ENCODE measurements at regions not wholly inside any gene's neighbourhood (a gene's known extent, or its start where the extent isn't known, plus 50 kb on each side); places are given as distances from the start of the nearest gene placed in this dataset.

DNA sequence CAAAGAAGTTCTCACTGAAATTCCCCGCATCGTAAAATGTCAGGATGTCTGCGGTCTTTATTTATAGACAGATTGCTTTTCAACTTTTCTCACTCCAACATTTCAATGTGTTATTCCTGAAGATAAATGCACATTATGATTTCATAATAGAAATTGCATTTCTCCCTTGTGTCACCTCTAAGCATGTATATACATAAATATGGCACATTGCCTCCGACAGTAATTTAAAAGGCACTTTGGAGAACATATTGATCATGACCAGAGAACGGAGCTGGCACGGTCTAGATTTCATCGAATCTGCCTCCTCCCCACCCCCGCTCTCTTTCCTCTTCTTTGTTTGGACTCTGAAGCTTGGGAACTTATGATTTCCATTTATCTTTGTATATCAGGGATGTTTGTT, 54.9 kb upstream of the IGSF21 start:
- DNase-seq (ENCODE audit: low read depth in 2 of 3, low spot score in 2 of 3) = no peak

DNA sequence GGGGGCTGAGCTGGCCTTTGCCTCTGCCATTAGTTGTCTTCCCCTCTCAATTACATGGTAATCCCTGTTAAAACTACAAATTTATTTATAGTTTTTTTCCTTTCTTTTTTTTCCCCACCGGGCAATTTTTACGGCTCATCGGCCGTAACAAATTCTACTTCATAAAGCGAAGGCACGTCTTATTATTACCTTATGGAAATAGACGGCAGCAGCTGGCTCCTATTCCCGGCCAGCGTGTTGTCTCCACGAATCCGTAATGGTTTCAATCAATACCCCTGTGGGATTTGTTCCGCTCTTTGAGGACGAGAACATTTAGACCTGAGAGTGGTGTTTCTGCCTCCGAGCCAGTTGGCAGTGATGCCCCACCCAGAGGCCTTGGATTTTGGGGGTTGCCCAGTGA, 52.4 kb upstream of the IGSF21 start:
- DNase-seq (ENCODE audit: low read depth in 2 of 3, low spot score in 2 of 3) = no peak

DNA sequence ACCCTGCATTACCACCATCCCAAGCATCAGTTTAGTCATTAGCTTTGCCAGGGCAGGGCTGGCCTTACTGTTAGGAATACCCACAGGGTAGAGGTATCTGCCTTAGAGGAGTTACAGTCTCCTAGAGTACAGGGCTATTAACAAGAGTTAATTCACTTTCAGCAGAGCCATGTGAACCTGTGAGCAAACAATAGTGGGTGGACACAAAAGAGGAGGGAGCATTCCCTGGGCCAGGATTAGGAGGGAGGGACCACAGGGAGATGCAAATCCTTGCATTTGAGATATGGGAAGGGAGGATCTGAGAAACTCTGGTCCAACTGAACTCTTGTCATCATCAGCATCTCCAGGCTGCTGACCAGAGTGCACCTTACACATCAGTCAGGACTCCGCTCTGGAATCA, 51.1 kb upstream of the IGSF21 start:
- no peak for DNase-seq (ENCODE audit: low read depth in 2 of 3, low spot score in 2 of 3)

- no peak for DNase-seq (ENCODE audit: low read depth in 2 of 3, low spot score in 2 of 3)
These were observed 50.0 kb upstream of the IGSF21 start for GRCh38 chr1:18057623-18058022.

All from hematopoietic multipotent progenitor cell (in vitro differentiated cells).